H9 (cell line): ENCODE measurements at regions not wholly inside any gene's neighbourhood (a gene's known extent, or its start where the extent isn't known, plus 50 kb on each side); places are given as distances from the start of the nearest gene placed in this dataset.

Experiments used
- DNase-seq: peaks from one replicate; pipeline ENCODE4 v3.0.0-alpha.2; 2017
- H2AFZ ChIP-seq: one replicate; pipeline ENCODE4 v1.6.1; 2013; ENCODE audit warnings: mild to moderate bottlenecking, low read length, control low read depth, moderate library complexity
- H2AK5ac ChIP-seq: 2 replicates; pipeline ENCODE4 v1.6.1; 2013; ENCODE audit warnings: low read length, control low read depth, mixed read lengths; ENCODE audit not compliant: insufficient read length
- H2BK120ac ChIP-seq: one replicate; pipeline ENCODE4 v1.6.1; 2013; ENCODE audit warnings: low read depth, mild to moderate bottlenecking, low read length, control low read depth, inconsistent platforms; ENCODE audit not compliant: poor library complexity, severe bottlenecking
- H2BK12ac ChIP-seq: 2 replicates; pipeline ENCODE4 v1.6.1; 2013; ENCODE audit warnings: low read length, control low read depth, mixed read lengths, low read depth; ENCODE audit not compliant: insufficient read length
- H2BK15ac ChIP-seq: 2 replicates; pipeline ENCODE4 v1.6.1; 2013; ENCODE audit warnings: low read depth, low read length, control low read depth
- H2BK20ac ChIP-seq: one replicate; pipeline ENCODE4 v1.6.1; 2013; ENCODE audit warnings: low read depth, mild to moderate bottlenecking, low read length, control low read depth, inconsistent platforms; ENCODE audit not compliant: poor library complexity, severe bottlenecking
- H2BK5ac ChIP-seq: 2 replicates; pipeline ENCODE4 v1.6.1; 2013; ENCODE audit warnings: low read length, control low read depth, mixed read lengths; ENCODE audit not compliant: insufficient read length
- H3K14ac ChIP-seq: 2 replicates; pipeline ENCODE4 v1.6.1; 2013; ENCODE audit warnings: low read length, control low read depth; ENCODE audit not compliant: insufficient read depth
- H3K18ac ChIP-seq: 2 replicates; pipeline ENCODE4 v1.6.1; 2013; ENCODE audit warnings: low read depth, mild to moderate bottlenecking, mixed read lengths, low read length, control low read depth; ENCODE audit not compliant: insufficient read length
- H3K23ac ChIP-seq: 2 replicates; pipeline ENCODE4 v1.6.1; 2013; ENCODE audit warnings: low read length, control low read depth, mixed read lengths, low read depth; ENCODE audit not compliant: insufficient read length
- H3K23me2 ChIP-seq: 2 replicates; pipeline ENCODE4 v1.6.1; 2013; ENCODE audit warnings: low read depth, mild to moderate bottlenecking, mixed read lengths, low read length, control low read depth; ENCODE audit not compliant: insufficient read length, poor library complexity, severe bottlenecking
- H3K27ac ChIP-seq: 2 replicates; pipeline ENCODE4 v1.5.1; 2013; ENCODE audit warnings: low read length, control low read depth, mixed read lengths, low read depth; ENCODE audit not compliant: insufficient read length
- H3K27me3 ChIP-seq: 2 replicates; pipeline ENCODE4 v1.6.1; 2013; ENCODE audit warnings: low read length, control low read depth, inconsistent platforms; ENCODE audit not compliant: insufficient read depth
- H3K4ac ChIP-seq: 2 replicates; pipeline ENCODE4 v1.6.1; 2013; ENCODE audit warnings: low read depth, mild to moderate bottlenecking, control low read depth, inconsistent platforms, low read length, moderate library complexity
- H3K4me1 ChIP-seq: 2 replicates; pipeline ENCODE4 v1.6.1; 2013; ENCODE audit warnings: low read length, control low read depth, inconsistent platforms; ENCODE audit not compliant: insufficient read depth
- H3K4me2 ChIP-seq: 2 replicates; pipeline ENCODE4 v1.6.1; 2013; ENCODE audit warnings: low read length, control low read depth, mixed read lengths; ENCODE audit not compliant: insufficient read length, insufficient read depth
- H3K56ac ChIP-seq: 2 replicates; pipeline ENCODE4 v1.6.1; 2013; ENCODE audit warnings: low read depth, mild to moderate bottlenecking, mixed read lengths, low read length, control low read depth; ENCODE audit not compliant: insufficient read length
- H3K79me1 ChIP-seq: 2 replicates; pipeline ENCODE4 v1.6.1; 2013; ENCODE audit warnings: low read depth, mild to moderate bottlenecking, moderate library complexity, low read length, control low read depth, inconsistent platforms; ENCODE audit not compliant: insufficient read depth, poor library complexity, severe bottlenecking
- H3K79me2 ChIP-seq: 2 replicates; pipeline ENCODE4 v1.6.1; 2013; ENCODE audit warnings: low read length, control low read depth, inconsistent platforms; ENCODE audit not compliant: insufficient read depth
- H3K9ac ChIP-seq: 2 replicates; pipeline ENCODE4 v1.6.1; 2013; ENCODE audit warnings: low read length, control low read depth, mixed read lengths; ENCODE audit not compliant: insufficient read length; ENCODE audit errors: extremely low read depth
- H3K9me3 ChIP-seq: one replicate; pipeline ENCODE4 v1.6.1; 2013; ENCODE audit warnings: low read depth, low read length, inconsistent platforms; ENCODE audit not compliant: control insufficient read depth
- H3T11ph ChIP-seq: one replicate; pipeline ENCODE4 v1.6.1; 2013; ENCODE audit warnings: mild to moderate bottlenecking, low read length, control low read depth, inconsistent platforms
- H4K20me1 ChIP-seq: one replicate; pipeline ENCODE4 v1.6.1; 2013; ENCODE audit not compliant: control insufficient read depth, insufficient read length, insufficient read depth
- H4K5ac ChIP-seq: 2 replicates; pipeline ENCODE4 v1.6.1; 2013; ENCODE audit warnings: low read depth, mild to moderate bottlenecking, mixed read lengths, low read length, control low read depth; ENCODE audit not compliant: insufficient read length
- H4K8ac ChIP-seq: replicated peaks from 2 replicates; pipeline ENCODE4 v1.6.1; 2013; ENCODE audit warnings: low read length, control low read depth, mixed read lengths, low read depth; ENCODE audit not compliant: insufficient read length
- H4K91ac ChIP-seq: 2 replicates; pipeline ENCODE4 v1.6.1; 2013; ENCODE audit warnings: low read depth, mild to moderate bottlenecking, moderate library complexity, mixed read lengths, low read length, control low read depth; ENCODE audit not compliant: insufficient read length
- H3K27ac Mint-ChIP-seq, 3 experiments: 2 replicates in 2 of 3; 3 replicates in 1 of 3; pipeline ENCODE4 v1.8.0; 2020 to 2021; ENCODE audit warnings: mixed read lengths in 3 of 3, mild to moderate bottlenecking in 1 of 3, moderate library complexity in 1 of 3
- H3K27me3 Mint-ChIP-seq: 2 replicates; pipeline ENCODE4 v1.8.0; 2021; ENCODE audit warnings: low read depth, mild to moderate bottlenecking, moderate library complexity, mixed read lengths
- H3K36me3 Mint-ChIP-seq, 3 experiments: 2 replicates in 2 of 3; 3 replicates in 1 of 3; pipeline ENCODE4 v1.8.0; 2020 to 2021; ENCODE audit warnings: low read depth in 3 of 3, mixed read lengths in 3 of 3; ENCODE audit not compliant: insufficient read depth in 1 of 3
- H3K4me1 Mint-ChIP-seq, 2 experiments: 2 replicates each; pipeline ENCODE4 v1.8.0; 2020; ENCODE audit warnings: mixed read lengths in 2 of 2
- H3K4me3 Mint-ChIP-seq, 2 experiments: 2 replicates in 1 of 2; 3 replicates in 1 of 2; pipeline ENCODE4 v1.8.0; 2020 to 2021; ENCODE audit warnings: mild to moderate bottlenecking in 2 of 2, mixed read lengths in 2 of 2, moderate library complexity in 1 of 2
- H3K9me3 Mint-ChIP-seq, 2 experiments: 2 replicates in 1 of 2; 3 replicates in 1 of 2; pipeline ENCODE4 v1.8.0; 2020; ENCODE audit warnings: mild to moderate bottlenecking in 2 of 2, mixed read lengths in 2 of 2, moderate library complexity in 1 of 2
- CTCF ChIP-seq: fragments of 200-600 bp; sonication (generic); conservative IDR thresholded peaks from 3 replicates; pipeline ENCODE4 v1.8.0; 2021; ENCODE audit warnings: antibody characterized with exemption, mild to moderate bottlenecking
- WGBS: extraction: QIAGEN DNeasy Blood & Tissue Kit; methylation state at CpG from one replicate; pipeline ENCODE4 v1.1.7; 2013; ENCODE audit warnings: missing lambda C conversion rate, low lambda C conversion rate, mixed read lengths; ENCODE audit not compliant: insufficient read length; ENCODE audit errors: extremely low coverage; 5-methylcytosine and 5-hydroxymethylcytosine counted together

GRCh38 chr15:77691607-77692006 lies 58.9 kb upstream of the LINGO1 start:
- DNase-seq: no peak
- no peaks in the 10 kb centered on the region for H4K20me1 ChIP-seq
- no peak overlapping the region for H3K56ac ChIP-seq
- H3K18ac ChIP-seq: no peak overlapping the region
- no peak overlapping the region for H2BK120ac ChIP-seq
- no peak for TF ChIP-seq CTCF
- H4K91ac ChIP-seq: no peak overlapping the region
- H3K4me1 Mint-ChIP-seq: peaks cover 2 to 15% of the 10 kb centered on the region in 2 experiments
- no peak overlapping the region for H2BK5ac ChIP-seq
- H3T11ph ChIP-seq: no peak overlapping the region
- H3K27ac Mint-ChIP-seq: no peak overlapping the region; a peak in 1 of 7 replicates
- no peak overlapping the region for H2AFZ ChIP-seq
- no peak overlapping the region for H3K4ac ChIP-seq
- peaks cover 7% of the 10 kb centered on the region for H3K27me3 Mint-ChIP-seq
- H3K36me3 Mint-ChIP-seq: no peaks in the 10 kb centered on the region
- no peaks in the 10 kb centered on the region for H3K79me2 ChIP-seq
- no peaks in the 10 kb centered on the region for H3K4me1 ChIP-seq
- H3K79me1 ChIP-seq: no peaks in the 10 kb centered on the region
- no peak overlapping the region for H2BK12ac ChIP-seq
- H3K9me3 ChIP-seq: no peaks in the 10 kb centered on the region
- H3K23me2 ChIP-seq: no peaks in the 10 kb centered on the region
- no peaks in the 10 kb centered on the region; a peak in 1 of 5 replicates for H3K9me3 Mint-ChIP-seq
- no peak overlapping the region for H3K23ac ChIP-seq
- H3K4me2 ChIP-seq: no peak overlapping the region
- H3K27me3 ChIP-seq: no peaks in the 10 kb centered on the region
- H3K14ac ChIP-seq: no peak overlapping the region
- no peak overlapping the region for H3K4me3 Mint-ChIP-seq
- H2BK20ac ChIP-seq: no peak overlapping the region
- no peak overlapping the region for H4K5ac ChIP-seq
- H4K8ac ChIP-seq: no peak overlapping the region
- H2AK5ac ChIP-seq: no peak overlapping the region
- no CpG with 5 or more reads among the region's 14 CpGs for WGBS
- H2BK15ac ChIP-seq: no peak overlapping the region
- no peak overlapping the region for H3K27ac ChIP-seq
- no peak overlapping the region for H3K9ac ChIP-seq
